Natural killer cell treated with Interleukin-12 subunit alpha and Interleukin-12 subunit beta and Interleukin-15 and Interleukin-18, amount 100 ng/mL, for 72 hours (primary cell): ENCODE measurements at regions not wholly inside any gene's neighbourhood (a gene's known extent, or its start where the extent isn't known, plus 50 kb on each side); places are given as distances from the start of the nearest gene placed in this dataset.

Experiments used
- ATAC-seq, 2 donors: fragments of 150-1000 bp; cut with Tn5 transposase in 1 of 2; sonication (Bioruptor Pico), chemical (Tn5 transposase) in 1 of 2; 2 replicates each; pipeline ENCODE4 v1.10.0; 2021
- DNase-seq: peaks from one replicate; pipeline ENCODE4 v3.0.0; 2022; ENCODE audit warnings: low spot score
- H3K27ac Mint-ChIP-seq, 2 donors: 1 replicate in 1 of 2; 2 replicates in 1 of 2; pipeline ENCODE4 v1.8.0; 2022; ENCODE audit warnings: mixed read lengths in 2 of 2, mild to moderate bottlenecking in 1 of 2, moderate library complexity in 1 of 2
- H3K27me3 Mint-ChIP-seq, 2 donors: 1 replicate in 1 of 2; 2 replicates in 1 of 2; pipeline ENCODE4 v1.8.0; 2022; ENCODE audit warnings: mixed read lengths in 2 of 2
- H3K36me3 Mint-ChIP-seq: one replicate; pipeline ENCODE4 v1.8.0; 2022; ENCODE audit warnings: mixed read lengths
- H3K4me1 Mint-ChIP-seq, 2 donors: 1 replicate in 1 of 2; 2 replicates in 1 of 2; pipeline ENCODE4 v1.8.0; 2022; ENCODE audit warnings: low read depth in 2 of 2, mixed read lengths in 2 of 2, mild to moderate bottlenecking in 1 of 2
- H3K4me3 Mint-ChIP-seq: one replicate; pipeline ENCODE4 v1.8.0; 2022; ENCODE audit warnings: mixed read lengths
- H3K9me3 Mint-ChIP-seq: 2 replicates; pipeline ENCODE4 v1.8.0; 2022; ENCODE audit warnings: mixed read lengths

GRCh38 chr1:239999170-239999569 lies 92.5 kb upstream of the FMN2 start:
- peaks cover 0 to 3% of the 10 kb centered on the region in 2 donors for H3K4me1 Mint-ChIP-seq
- peaks cover 27 to 48% of the 10 kb centered on the region in 2 donors for H3K27me3 Mint-ChIP-seq
- no peaks in the 10 kb centered on the region for H3K9me3 Mint-ChIP-seq
- H3K36me3 Mint-ChIP-seq: no peaks in the 10 kb centered on the region
- no peak for DNase-seq
- no peak overlapping the region for H3K27ac Mint-ChIP-seq
- ATAC-seq: no peak
- no peak overlapping the region for H3K4me3 Mint-ChIP-seq

- no peaks in the 10 kb centered on the region for H3K36me3 Mint-ChIP-seq
- ATAC-seq (no peak), DNase-seq (no peak)
- no peaks in the 10 kb centered on the region for H3K9me3 Mint-ChIP-seq
- peaks cover 0 to 3% of the 10 kb centered on the region in 2 donors for H3K4me1 Mint-ChIP-seq
- peaks cover 17 to 39% of the 10 kb centered on the region in 2 donors for H3K27me3 Mint-ChIP-seq
- H3K4me3 Mint-ChIP-seq: no peak overlapping the region
- H3K27ac Mint-ChIP-seq: no peak overlapping the region
Observed at GRCh38 chr1:240000634-240001033, 91.0 kb upstream of the FMN2 start.

GRCh38 chr1:240001177-240001740 lies 90.4 kb upstream of the FMN2 start:
- no peak for DNase-seq
- peaks cover 14 to 33% of the 10 kb centered on the region in 2 donors for H3K27me3 Mint-ChIP-seq
- H3K27ac Mint-ChIP-seq: no peak overlapping the region
- H3K36me3 Mint-ChIP-seq: no peaks in the 10 kb centered on the region
- H3K4me3 Mint-ChIP-seq: no peak overlapping the region
- peaks cover 0 to 3% of the 10 kb centered on the region in 2 donors for H3K4me1 Mint-ChIP-seq
- peak in 1 of 2 donors; percentile 41 for ATAC-seq
- no peaks in the 10 kb centered on the region for H3K9me3 Mint-ChIP-seq

- no peak for ATAC-seq
- no peak overlapping the region for H3K4me3 Mint-ChIP-seq
- no peak overlapping the region for H3K27ac Mint-ChIP-seq
- no peaks in the 10 kb centered on the region for H3K9me3 Mint-ChIP-seq
- DNase-seq: no peak
- no peaks in the 10 kb centered on the region for H3K36me3 Mint-ChIP-seq
- H3K27me3 Mint-ChIP-seq: peaks cover 2 to 13% of the 10 kb centered on the region in 2 donors
- no peaks in the 10 kb centered on the region for H3K4me1 Mint-ChIP-seq
Observed at GRCh38 chr1:240004086-240004749, 87.5 kb upstream of the FMN2 start.

GRCh38 chr1:240005997-240006650 lies 85.6 kb upstream of the FMN2 start:
- Mint-ChIP-seq H3K4me1 (no peaks in the 10 kb centered on the region), H3K27me3 (peaks cover 2 to 6% of the 10 kb centered on the region in 2 donors), H3K36me3 (no peaks in the 10 kb centered on the region), H3K9me3 (peaks cover 3% of the 10 kb centered on the region), H3K4me3 (no peak overlapping the region), H3K27ac (no peak overlapping the region)
- ATAC-seq (no peak), DNase-seq (no peak)

- no peaks in the 10 kb centered on the region for H3K4me1 Mint-ChIP-seq
- H3K27ac Mint-ChIP-seq: no peak overlapping the region
- H3K9me3 Mint-ChIP-seq: peaks cover 3% of the 10 kb centered on the region
- no peaks in the 10 kb centered on the region for H3K27me3 Mint-ChIP-seq
- peak in 1 of 2 donors; percentile 22 for ATAC-seq
- no peak for DNase-seq
- no peak overlapping the region for H3K4me3 Mint-ChIP-seq
- H3K36me3 Mint-ChIP-seq: no peaks in the 10 kb centered on the region
Observed at GRCh38 chr1:240008298-240008697, 83.4 kb upstream of the FMN2 start.

GRCh38 chr1:240014051-240014450 lies 77.6 kb upstream of the FMN2 start:
- peaks cover 0 to 3% of the 10 kb centered on the region in 2 donors for H3K27me3 Mint-ChIP-seq
- H3K9me3 Mint-ChIP-seq: peaks cover 7% of the 10 kb centered on the region
- H3K4me3 Mint-ChIP-seq: no peak overlapping the region
- H3K4me1 Mint-ChIP-seq: no peaks in the 10 kb centered on the region
- H3K36me3 Mint-ChIP-seq: no peaks in the 10 kb centered on the region
- H3K27ac Mint-ChIP-seq: no peak overlapping the region
- no peak for DNase-seq
- ATAC-seq: no peak

GRCh38 chr1:240018617-240019016 lies 73.1 kb upstream of the FMN2 start:
- H3K9me3 Mint-ChIP-seq: peaks cover 4% of the 10 kb centered on the region
- no peaks in the 10 kb centered on the region for H3K4me1 Mint-ChIP-seq
- ATAC-seq (no peak), DNase-seq (no peak)
- H3K36me3 Mint-ChIP-seq: no peaks in the 10 kb centered on the region
- no peak overlapping the region for H3K4me3 Mint-ChIP-seq
- H3K27me3 Mint-ChIP-seq: peaks cover 0 to 3% of the 10 kb centered on the region in 2 donors
- H3K27ac Mint-ChIP-seq: no peak overlapping the region

GRCh38 chr1:240019524-240019923 lies 72.2 kb upstream of the FMN2 start:
- Mint-ChIP-seq H3K4me3 (no peak overlapping the region), H3K36me3 (no peaks in the 10 kb centered on the region), H3K9me3 (peaks cover 4% of the 10 kb centered on the region), H3K4me1 (no peaks in the 10 kb centered on the region), H3K27me3 (peaks cover 0 to 3% of the 10 kb centered on the region in 2 donors), H3K27ac (no peak overlapping the region)
- DNase-seq (no peak), ATAC-seq (no peak)

GRCh38 chr1:240020871-240021270 lies 70.8 kb upstream of the FMN2 start:
- ATAC-seq: no peak
- Mint-ChIP-seq H3K4me3 (no peak overlapping the region), H3K36me3 (no peaks in the 10 kb centered on the region), H3K27me3 (peaks cover 0 to 3% of the 10 kb centered on the region in 2 donors), H3K9me3 (peaks cover 4% of the 10 kb centered on the region), H3K27ac (no peak overlapping the region), H3K4me1 (no peaks in the 10 kb centered on the region)
- DNase-seq: no peak

- DNase-seq (no peak), ATAC-seq (no peak)
- H3K27me3 Mint-ChIP-seq: peaks cover 0 to 3% of the 10 kb centered on the region in 2 donors
- no peaks in the 10 kb centered on the region for H3K4me1 Mint-ChIP-seq
- H3K27ac Mint-ChIP-seq: no peak overlapping the region
- H3K4me3 Mint-ChIP-seq: no peak overlapping the region
- H3K36me3 Mint-ChIP-seq: no peaks in the 10 kb centered on the region
- peaks cover 4% of the 10 kb centered on the region for H3K9me3 Mint-ChIP-seq
Observed at GRCh38 chr1:240021709-240022108, 70.0 kb upstream of the FMN2 start.

GRCh38 chr1:240027059-240027462 lies 64.6 kb upstream of the FMN2 start:
- ATAC-seq (no peak), DNase-seq (no peak)
- Mint-ChIP-seq H3K27ac (no peak overlapping the region), H3K9me3 (no peaks in the 10 kb centered on the region), H3K4me3 (no peak overlapping the region), H3K36me3 (no peaks in the 10 kb centered on the region), H3K27me3 (peaks cover 0 to 3% of the 10 kb centered on the region in 2 donors), H3K4me1 (no peaks in the 10 kb centered on the region)

GRCh38 chr1:240029418-240029817 lies 62.3 kb upstream of the FMN2 start:
- Mint-ChIP-seq H3K4me3 (no peak overlapping the region), H3K4me1 (no peaks in the 10 kb centered on the region), H3K27ac (no peak overlapping the region), H3K9me3 (no peaks in the 10 kb centered on the region), H3K36me3 (no peaks in the 10 kb centered on the region), H3K27me3 (peaks cover 10 to 16% of the 10 kb centered on the region in 2 donors)
- DNase-seq (no peak), ATAC-seq (no peak)

- Mint-ChIP-seq H3K4me3 (no peak overlapping the region), H3K36me3 (no peaks in the 10 kb centered on the region), H3K9me3 (no peaks in the 10 kb centered on the region), H3K27ac (no peak overlapping the region), H3K27me3 (peaks cover 10 to 16% of the 10 kb centered on the region in 2 donors), H3K4me1 (no peaks in the 10 kb centered on the region)
- no peak for ATAC-seq
- DNase-seq: no peak
Observed at GRCh38 chr1:240030236-240030635, 61.4 kb upstream of the FMN2 start.
